ENCODE measurements at regions not wholly inside any gene's neighbourhood (a gene's known extent, or its start where the extent isn't known, plus 50 kb on each side); places are given as distances from the start of the nearest gene placed in this dataset.

DNA sequence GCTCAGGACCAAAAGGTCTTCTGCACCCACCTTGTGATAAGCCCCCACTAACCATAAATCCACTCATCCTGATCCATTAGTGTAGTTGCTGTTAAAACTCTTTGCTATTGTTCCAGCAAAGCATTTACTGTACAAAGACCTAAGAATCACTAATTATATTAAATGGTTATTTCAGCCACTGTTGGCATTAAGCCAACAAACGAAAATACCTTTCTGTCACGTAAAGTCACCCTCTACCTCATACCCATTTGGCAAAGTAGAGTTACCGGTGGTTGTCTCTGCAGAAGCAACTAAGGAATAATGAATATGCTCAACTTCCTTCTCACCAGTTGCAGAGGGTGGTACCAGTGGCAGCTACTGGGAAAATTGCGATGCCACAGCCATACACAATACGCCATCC is 224.5 kb downstream of the SP3 start:
- no peaks in the 10 kb centered on the region for H3K36me3 ChIP-seq (ENCODE audit: insufficient read depth, low read length)
- no peaks in the 10 kb centered on the region for H4K20me1 ChIP-seq (ENCODE audit: insufficient read depth, low read length, poor library complexity, severe bottlenecking)

DNA sequence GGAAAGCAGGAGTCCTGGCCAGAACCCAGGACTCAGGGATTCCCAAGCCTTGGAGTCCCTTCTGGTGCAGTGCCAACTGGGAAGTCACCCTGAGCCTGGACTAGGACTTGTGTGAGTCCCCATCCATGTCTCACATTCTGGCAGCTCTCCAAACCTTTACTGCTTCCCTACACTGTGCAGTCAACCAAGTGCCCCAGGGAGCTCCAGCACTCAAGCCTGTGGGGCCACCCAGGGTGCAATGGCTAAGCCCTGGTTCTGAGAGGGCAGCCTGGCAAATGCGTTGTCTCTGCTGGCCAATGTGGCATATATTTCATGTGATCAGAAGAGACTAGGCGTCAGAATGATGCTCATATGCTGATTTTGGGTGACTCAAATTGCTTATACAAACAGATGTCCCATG is 223.4 kb downstream of the SP3 start:
- TF ChIP-seq, protein P1, sequence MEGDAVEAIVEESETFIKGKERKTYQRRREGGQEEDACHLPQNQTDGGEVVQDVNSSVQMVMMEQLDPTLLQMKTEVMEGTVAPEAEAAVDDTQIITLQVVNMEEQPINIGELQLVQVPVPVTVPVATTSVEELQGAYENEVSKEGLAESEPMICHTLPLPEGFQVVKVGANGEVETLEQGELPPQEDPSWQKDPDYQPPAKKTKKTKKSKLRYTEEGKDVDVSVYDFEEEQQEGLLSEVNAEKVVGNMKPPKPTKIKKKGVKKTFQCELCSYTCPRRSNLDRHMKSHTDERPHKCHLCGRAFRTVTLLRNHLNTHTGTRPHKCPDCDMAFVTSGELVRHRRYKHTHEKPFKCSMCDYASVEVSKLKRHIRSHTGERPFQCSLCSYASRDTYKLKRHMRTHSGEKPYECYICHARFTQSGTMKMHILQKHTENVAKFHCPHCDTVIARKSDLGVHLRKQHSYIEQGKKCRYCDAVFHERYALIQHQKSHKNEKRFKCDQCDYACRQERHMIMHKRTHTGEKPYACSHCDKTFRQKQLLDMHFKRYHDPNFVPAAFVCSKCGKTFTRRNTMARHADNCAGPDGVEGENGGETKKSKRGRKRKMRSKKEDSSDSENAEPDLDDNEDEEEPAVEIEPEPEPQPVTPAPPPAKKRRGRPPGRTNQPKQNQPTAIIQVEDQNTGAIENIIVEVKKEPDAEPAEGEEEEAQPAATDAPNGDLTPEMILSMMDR (conservative IDR thresholded peaks at IDR 0.05; ENCODE audit: low read length): no peak
- no peak for TF ChIP-seq EZH2phosphoT487 (IDR thresholded peaks at IDR 0.05; ENCODE audit: borderline replicate concordance)
- Histone ChIP-seq H2AFZ (ENCODE audit: low read length) (no peak overlapping the region), H3K4me1 (ENCODE audit: insufficient read depth, low read length, poor library complexity, severe bottlenecking) (no peaks in the 10 kb centered on the region), H3K9me3 (ENCODE audit: insufficient read depth, low read depth, low read length) (no peaks in the 10 kb centered on the region), H3K4me3 (ENCODE audit: low read length, poor library complexity, severe bottlenecking) (no peak overlapping the region), H3K9ac (ENCODE audit: low read depth, low read length, poor library complexity, severe bottlenecking) (no peak overlapping the region), H3K27me3 (ENCODE audit: insufficient read depth, low read length, poor library complexity, severe bottlenecking) (no peaks in the 10 kb centered on the region), H3K9me2 (replicated peaks; ENCODE audit: low read depth, low read length) (no peaks in the 10 kb centered on the region), H3K4me2 (ENCODE audit: low read depth, low read length, poor library complexity, severe bottlenecking) (no peak overlapping the region), H3K79me2 (ENCODE audit: insufficient read depth, low read length) (no peaks in the 10 kb centered on the region), H4K20me1 (ENCODE audit: insufficient read depth, low read length, poor library complexity, severe bottlenecking) (no peaks in the 10 kb centered on the region), H3K36me3 (ENCODE audit: insufficient read depth, low read length) (no peaks in the 10 kb centered on the region), H3F3A (ENCODE audit: low read depth) (no peaks in the 10 kb centered on the region)

More for the DNA sequence above, 224.5 kb downstream of the SP3 start:
- no peak overlapping the region for H3K4me2 ChIP-seq (ENCODE audit: low read depth, low read length, poor library complexity, severe bottlenecking)
- H2AFZ ChIP-seq (ENCODE audit: low read length): no peak overlapping the region
- no peaks in the 10 kb centered on the region for H3K4me1 ChIP-seq (ENCODE audit: insufficient read depth, low read length, poor library complexity, severe bottlenecking)
- H3K9ac ChIP-seq (ENCODE audit: low read depth, low read length, poor library complexity, severe bottlenecking): no peak overlapping the region
- no peaks in the 10 kb centered on the region for H3K79me2 ChIP-seq (ENCODE audit: insufficient read depth, low read length)
- H3F3A ChIP-seq (ENCODE audit: low read depth): no peaks in the 10 kb centered on the region
- no peak overlapping the region for H3K4me3 ChIP-seq (ENCODE audit: low read length, poor library complexity, severe bottlenecking)
- H3K9me3 ChIP-seq (ENCODE audit: insufficient read depth, low read depth, low read length): no peaks in the 10 kb centered on the region
- TF ChIP-seq EZH2phosphoT487 (IDR thresholded peaks at IDR 0.05; ENCODE audit: borderline replicate concordance): no peak
- TF ChIP-seq, protein P1 (conservative IDR thresholded peaks at IDR 0.05; ENCODE audit: low read length): no peak
- no peaks in the 10 kb centered on the region for H3K9me2 ChIP-seq (replicated peaks; ENCODE audit: low read depth, low read length)
- no peaks in the 10 kb centered on the region for H3K27me3 ChIP-seq (ENCODE audit: insufficient read depth, low read length, poor library complexity, severe bottlenecking)

DNA sequence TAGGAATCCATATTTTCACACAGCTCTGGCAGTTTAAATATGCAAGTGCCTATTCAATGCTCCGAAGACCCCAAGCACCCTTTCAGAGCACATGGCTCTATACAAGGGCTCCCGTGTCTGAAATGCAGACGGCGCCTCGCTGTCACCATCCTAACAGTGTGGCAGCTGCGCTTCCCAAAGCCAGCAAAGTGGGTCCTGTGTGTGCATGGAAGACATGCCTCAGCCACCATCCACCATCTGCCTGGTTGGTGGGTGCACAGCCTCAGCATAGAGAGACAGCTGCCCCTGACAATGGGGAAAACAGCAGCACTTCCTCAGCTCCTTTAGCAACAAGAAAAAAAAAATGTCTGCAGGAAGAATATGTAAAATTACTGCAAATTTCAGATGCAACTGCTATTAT is 218.1 kb downstream of the SP3 start:
- TF ChIP-seq, protein P1 (conservative IDR thresholded peaks at IDR 0.05; ENCODE audit: low read length): no peak
- TF ChIP-seq EZH2phosphoT487 (IDR thresholded peaks at IDR 0.05; ENCODE audit: borderline replicate concordance): no peak
- Histone ChIP-seq H3K27me3 (ENCODE audit: insufficient read depth, low read length, poor library complexity, severe bottlenecking) (no peaks in the 10 kb centered on the region), H3K4me3 (ENCODE audit: low read length, poor library complexity, severe bottlenecking) (no peak overlapping the region), H3K4me1 (ENCODE audit: insufficient read depth, low read length, poor library complexity, severe bottlenecking) (no peaks in the 10 kb centered on the region), H2AFZ (ENCODE audit: low read length) (no peak overlapping the region), H3K9me3 (ENCODE audit: insufficient read depth, low read depth, low read length) (no peaks in the 10 kb centered on the region), H3K9me2 (replicated peaks; ENCODE audit: low read depth, low read length) (no peaks in the 10 kb centered on the region), H3K36me3 (ENCODE audit: insufficient read depth, low read length) (no peaks in the 10 kb centered on the region), H4K20me1 (ENCODE audit: insufficient read depth, low read length, poor library complexity, severe bottlenecking) (no peaks in the 10 kb centered on the region), H3K4me2 (ENCODE audit: low read depth, low read length, poor library complexity, severe bottlenecking) (no peak overlapping the region), H3K79me2 (ENCODE audit: insufficient read depth, low read length) (no peaks in the 10 kb centered on the region), H3K9ac (ENCODE audit: low read depth, low read length, poor library complexity, severe bottlenecking) (no peak overlapping the region), H3F3A (ENCODE audit: low read depth) (no peaks in the 10 kb centered on the region)
